ENCODE measurements at regions not wholly inside any gene's neighbourhood (a gene's known extent, or its start where the extent isn't known, plus 50 kb on each side); places are given as distances from the start of the nearest gene placed in this dataset.

DNA sequence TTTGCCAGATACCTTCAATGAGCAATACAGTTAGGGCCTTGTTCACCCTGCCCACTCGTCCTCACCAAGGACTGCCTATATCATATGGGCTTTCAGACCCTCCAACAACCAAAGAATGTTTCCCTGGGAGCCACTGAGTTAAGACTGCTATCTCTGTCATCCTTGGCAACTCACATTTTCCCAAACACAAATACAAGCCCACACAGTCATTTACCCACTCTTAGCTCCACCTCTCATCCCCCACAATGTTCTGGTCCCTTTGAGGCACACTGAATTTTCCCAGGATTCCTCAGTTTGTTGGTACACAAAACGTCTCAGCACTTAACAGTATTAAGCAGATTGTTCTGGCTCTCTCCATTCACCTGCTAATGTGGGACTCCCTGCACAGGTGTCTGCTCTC, 204.6 kb downstream of the TLE3 start:
- no peak for DNase-seq

DNA sequence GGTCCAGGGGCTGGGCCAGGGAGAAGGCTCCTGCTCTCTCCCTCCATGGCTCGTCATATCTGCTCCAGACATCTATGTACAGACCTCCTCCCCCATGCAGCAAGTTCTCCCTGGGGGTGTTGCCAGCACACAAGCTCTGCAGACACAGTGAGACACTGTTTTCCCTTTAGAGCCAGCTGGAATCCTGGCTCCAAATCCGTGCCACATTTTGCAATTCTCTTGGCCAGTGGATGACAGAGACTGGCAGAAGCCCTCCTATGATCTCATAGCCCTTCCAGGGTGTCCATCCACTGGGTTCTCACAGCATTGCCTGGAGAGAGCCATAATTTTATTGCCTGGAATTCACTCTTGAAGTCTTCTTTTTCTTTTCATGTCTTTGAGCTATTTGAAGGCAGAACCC, 203.9 kb downstream of the TLE3 start:
- DNase-seq, result peak in 1 of 2 donors; percentile 19

DNA sequence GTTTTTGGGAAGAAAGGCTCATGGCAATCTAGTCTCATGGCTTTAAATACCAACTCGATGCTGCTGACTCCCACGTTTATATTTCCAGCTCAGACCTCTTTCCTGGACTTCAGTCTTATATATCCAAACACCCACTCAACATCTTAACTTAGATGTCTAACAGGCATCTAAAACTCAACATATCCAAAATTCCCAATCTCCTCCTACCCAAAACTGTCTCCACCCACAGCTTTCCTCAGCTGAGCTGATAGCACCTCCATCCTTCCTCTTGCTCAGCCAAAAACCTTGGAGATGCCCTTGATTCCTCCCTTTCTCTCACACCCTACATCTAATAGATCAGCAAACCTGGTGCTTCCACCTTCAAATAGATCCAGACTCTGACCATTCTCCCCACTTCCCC, 202.5 kb downstream of the TLE3 start:
- DNase-seq, result no peak

DNA sequence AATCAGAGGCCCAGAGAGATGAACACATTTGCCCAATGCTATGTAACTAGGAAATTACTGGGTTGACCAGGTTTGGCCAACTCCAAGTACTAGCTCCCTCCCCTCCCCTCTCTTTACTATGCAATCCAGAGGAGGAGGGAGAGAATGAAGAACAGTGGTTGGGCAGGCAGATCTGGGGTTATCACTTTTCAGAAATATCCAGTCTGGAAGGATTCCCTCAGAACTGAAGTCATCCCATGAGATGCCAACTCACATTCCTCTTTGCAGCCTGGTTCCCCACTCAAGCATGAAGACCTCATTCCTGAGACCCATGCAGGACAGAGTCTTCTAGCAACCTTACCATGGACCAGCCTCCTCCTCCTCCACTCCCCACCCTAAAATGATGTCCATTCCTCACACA, 201.1 kb downstream of the TLE3 start:
- DNase-seq, result no peak

DNA sequence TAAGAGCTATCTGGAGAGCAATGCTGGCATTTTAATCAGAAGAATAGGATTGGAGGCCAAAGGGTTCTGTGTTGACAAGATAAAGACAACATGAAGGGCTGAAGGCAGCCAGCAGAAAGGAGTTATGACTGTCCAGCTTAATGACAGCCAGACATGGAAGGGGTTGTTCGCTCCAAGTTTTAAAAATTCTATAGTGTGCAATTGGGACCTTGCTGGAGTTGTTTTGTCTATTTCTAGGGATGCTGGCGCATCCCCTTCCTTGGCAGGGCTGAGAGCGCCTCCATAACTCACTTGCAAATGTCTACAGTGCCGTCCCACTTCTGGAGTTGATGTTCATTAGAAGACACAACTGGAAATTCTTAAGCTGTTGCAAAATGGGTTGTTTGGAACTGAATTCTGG, 200.7 kb downstream of the TLE3 start:
- no peak for DNase-seq

DNA sequence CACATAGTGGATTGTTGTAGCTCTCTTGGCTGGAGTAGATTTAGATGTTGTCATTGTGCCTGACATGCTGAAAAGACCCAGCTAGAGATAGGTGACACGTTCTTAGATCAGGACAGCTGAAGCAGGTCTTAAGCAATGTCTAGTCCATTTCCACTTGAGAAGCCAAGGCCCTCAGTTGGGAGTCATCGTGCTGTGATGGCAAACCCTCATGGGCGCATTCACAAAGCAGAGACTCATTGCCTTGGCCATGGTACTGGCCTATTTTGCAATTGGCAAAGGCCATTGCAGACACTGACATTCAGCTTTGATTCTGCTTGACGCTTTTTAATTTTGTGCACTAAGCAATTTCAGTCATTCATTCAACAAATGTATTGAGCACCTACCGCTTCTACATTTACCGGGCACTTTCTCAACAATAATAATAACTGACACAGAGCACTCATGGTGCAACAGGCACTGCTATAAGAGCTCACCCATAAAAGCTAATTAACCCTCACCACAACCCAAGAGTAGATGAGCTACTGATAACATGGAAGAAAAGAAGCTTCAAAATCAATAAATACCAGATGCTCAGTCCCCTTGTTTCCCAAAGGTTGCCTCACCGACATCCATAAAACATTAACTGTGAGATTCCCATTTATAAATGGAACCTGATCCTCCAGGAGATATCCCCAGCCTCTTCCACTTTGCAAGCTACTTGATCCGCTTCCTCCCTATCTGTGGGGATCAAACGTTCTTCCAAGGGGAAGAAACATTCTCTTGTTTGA, 200.1 kb downstream of the TLE3 start:
- DNase-seq, result no peak

DNA sequence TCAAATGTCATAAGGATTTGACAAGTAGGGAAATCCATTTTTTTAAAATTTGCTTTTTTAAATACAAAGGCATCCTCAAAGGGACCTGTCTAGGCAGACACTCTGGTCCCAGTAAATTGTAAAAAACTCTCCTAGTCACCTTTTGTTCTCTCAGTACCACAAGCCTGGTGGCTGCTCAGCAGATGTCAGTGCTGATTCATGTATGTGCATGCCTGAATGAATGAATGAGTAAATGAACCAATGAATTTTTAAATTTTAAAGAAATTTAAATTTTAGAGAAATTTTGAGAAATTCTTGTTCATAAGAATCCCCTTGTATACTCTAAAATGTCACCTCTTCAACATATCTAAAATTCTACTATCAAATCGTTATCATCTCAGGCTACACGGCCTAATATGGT, 199.5 kb downstream of the TLE3 start:
- no peak for DNase-seq

DNA sequence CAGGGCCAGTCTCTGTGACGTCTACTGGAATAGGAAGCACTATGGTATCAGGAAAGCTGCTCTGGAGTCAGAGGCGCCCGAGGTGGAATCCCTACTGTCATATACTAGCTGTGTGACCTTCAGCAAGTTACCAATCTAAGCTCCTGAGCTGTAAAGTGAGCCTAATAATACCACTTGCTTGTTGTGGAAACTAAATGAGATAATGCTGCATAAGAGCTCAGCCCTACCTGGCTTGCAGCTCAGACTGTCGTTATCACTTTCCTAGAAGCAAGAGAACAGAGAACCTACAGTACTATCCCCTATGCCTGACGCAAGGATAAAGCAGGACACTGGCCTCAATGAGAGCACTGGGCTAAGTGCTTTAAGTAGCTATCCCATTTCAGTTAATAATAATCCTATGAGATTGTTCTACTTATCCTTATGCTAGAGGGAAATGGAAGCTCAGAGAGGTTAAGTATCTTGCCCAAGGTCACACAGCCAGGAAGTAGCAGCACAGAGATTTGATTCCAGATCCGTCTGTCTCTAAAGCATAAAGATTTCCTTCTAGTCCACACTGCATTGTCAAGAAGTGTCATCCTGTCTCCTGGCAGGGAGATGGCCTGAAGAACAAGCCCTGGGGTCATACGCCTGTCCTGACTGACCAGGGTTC, 195.2 kb downstream of the TLE3 start:
- no peak for DNase-seq

DNA sequence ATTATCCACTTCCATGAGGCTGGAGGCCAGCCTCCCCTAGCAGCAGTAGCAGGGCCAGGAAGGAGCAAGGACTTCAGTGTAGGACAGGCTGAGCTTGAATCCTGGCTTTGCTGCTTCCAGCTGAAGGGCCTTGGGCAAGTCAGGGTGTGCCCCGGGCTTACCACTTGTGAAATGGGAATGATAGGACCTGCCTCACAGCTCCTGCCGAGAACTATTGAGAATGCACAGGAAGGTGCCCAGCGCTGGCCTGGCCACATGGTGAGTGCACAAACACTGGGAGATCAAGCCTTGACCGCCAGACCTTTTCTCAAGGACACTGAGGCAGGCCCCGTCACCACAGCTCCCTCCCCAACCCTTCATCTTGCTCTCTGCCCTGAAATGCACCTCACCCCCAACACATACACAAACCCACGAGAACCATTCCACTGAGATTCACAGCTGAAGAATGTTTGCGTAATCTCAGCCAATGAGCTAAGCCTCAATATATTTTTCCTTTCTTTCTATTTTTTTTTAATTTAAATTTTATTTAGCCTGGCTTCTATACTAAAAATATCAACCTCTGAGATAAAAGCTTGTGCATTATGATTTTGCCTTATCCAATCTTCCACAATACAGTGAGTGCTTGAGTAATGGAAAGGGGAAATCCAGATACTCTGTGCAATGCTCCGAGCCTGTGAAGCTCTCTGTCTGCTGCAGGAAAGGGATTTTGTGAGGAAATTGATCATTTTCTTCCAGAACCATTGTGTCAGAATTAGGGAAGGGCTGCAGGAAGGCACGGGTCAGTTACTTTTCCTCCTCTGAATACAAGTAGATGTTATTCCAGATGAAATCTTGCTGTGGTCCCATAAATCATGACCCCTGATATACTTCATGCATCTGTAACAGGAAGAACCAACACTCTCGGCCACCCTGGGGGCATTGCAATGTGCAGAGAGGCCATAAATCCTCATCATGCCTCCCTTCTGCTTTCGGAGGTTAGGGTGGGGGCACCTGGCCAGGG, 193.9 kb downstream of the TLE3 start:
- DNase-seq, result no peak

DNA sequence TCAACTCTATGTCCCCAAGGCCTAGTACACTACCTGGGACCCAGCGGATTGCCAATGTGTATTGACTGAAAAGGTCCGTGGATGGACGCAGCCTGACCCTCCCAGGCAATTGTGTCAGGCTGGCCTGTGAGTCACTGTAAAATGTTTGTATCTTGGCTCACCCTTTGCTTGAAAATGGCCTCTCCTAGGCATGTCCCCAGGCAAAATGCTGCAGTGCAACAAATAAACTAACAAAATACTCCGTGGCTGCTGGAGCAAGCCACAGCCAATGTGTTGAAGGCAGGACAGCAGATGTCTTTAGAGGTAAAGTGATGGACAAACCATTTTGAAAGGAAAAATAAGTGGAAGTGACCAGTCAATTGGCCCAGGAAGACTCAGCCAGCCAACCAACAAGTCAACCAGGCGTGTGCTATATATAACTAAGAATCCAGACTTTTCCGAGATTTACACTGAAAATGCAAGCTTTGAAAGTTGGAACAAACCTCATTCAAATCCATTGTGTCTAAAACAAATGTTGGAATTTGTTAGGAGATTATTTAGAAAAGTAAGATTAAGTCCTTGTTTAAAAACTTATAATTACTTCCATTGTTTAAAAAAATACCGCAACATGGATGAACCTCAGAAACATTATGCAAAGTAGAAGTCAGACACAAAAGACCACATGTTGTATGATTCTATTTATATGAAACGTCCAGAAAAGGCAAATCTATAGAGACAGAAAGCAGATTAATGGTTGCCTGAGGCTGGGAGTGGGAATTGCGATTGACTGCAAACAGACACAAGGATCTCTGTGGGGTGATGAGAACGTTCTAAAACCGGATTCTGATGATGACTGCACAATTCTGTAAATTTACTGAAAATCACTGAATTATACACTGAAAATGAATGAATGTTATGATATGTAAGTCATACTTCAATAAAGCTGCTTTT, 191.2 kb downstream of the TLE3 start:
- DNase-seq, result no peak

DNA sequence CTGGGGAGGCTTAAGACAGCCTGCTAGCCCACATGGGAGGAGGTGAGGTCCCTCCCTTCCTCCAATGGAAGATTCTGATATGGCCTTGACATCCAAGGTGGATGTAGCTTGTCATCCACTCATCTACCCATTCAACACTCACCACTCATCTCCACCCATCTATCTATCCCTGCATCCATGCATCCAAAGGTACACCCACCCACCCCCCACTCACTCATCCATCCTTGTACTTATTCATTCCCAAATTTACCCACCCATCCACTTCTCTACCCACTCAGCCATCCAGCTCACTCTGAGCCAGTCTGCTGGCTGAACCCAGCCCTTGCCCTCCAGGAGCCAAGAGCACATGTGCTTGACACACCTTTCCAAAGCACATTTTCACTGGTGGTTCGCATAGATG, 189.7 kb downstream of the TLE3 start:
- DNase-seq, result no peak

DNA sequence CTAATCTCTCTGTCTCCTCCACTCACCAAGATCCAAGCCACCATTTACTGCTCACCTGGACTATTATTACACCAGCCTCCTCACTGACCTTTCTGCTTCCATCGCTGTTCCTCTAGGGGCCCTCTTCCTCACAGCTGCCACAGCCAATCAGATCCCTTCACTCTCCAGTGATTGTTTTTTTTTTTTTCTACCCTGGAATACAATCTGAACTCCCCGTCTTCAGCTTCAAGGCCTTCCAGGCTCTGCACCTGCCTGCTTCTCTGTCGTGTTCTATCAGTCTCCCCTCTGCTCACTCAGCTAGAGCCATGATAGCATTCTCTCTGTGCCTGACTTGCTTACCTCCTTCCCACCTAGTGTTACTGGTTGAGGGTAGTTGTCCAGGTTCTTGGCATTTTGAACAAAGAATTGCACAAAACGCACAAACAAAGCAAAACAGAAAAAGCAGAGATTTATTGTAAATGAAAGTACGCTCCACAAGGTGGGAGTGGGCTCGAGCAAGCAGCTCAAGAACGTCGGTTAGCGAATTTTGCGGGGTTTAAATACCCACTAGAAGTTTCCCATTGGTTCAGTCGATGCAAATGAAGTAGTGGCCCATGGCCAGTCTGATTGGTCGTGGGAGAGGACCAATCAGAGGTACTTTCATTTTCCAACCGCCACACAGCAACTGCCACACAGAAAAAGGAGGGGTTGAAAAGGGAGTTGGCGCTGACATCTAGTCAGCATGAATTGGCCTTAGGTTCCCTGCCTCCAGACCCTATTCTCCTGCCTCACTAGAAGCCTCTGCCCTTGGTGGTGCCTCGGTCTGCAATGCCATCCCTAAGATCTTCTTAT, 188.9 kb downstream of the TLE3 start:
- no peak for DNase-seq

DNA sequence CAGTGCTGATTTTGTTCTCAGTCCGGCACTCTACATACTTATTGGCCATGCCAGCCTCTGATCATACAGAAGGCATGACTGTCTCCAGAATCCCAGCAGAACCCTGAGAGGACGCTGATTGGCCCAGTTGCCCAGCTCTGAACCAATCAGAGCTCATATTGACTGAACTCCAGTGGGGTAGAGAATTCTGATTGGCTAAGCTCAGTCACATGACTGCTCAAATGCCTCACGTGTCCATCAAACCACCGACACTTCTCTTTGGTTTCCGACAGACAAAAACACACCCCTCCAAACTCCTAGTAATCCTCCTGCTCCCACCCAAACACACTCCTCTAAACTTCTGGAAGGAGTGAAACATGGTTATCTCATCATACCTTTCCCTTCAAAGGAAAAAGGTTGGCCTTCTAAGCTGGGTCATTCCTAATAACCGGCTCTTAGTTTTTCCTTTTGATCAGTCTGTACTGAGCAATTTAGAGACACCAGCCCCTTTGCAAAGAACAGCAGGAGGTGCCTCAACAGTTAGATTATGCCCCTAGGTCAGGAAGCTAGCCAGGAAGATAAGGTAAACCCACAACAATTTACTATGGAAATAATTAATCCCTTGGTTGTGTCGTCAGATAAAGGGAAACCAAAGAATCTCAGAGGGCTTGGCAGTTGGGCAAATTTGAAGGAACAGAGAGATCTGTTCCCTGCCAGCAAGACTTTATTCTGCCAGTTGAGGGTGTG, 187.8 kb downstream of the TLE3 start:
- DNase-seq, result no peak

DNA sequence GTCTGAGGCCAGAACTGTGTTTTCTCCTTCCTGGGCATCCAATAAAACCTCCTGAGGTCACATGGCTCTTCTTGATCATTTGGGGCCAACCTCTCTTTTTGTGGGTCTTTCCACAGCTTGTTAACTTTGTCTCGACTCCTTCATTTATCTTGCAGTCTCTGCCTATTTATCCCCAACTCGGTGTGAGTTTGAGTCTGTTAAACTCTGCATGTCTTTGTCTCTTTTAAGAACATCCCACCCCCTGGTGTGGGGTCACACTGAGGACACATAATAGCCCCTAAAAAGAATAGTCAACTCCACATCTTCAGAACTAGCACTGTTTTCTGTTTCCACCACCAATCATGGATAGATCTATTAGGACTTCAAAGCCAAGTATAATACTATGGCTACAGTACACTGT, 187.2 kb downstream of the TLE3 start:
- DNase-seq, result no peak

DNA sequence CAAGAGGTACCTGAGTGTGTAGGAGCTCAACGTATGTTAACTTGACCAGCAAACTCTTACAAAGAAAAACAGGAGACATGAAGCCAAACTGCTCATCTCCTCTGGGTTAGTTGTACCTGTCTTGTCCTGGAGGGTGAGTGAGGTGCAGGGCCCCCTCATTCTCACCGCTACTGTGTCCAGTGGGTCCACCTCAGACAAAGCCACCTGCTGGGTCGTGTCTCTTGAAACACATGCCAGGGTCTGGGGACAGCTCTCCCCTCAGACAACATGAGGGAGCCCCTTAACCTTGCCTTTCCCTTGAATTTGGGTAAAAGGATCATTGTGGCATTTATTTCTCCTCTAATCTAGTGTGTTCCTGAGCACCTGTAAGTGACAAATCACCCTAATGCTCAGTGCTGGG, 185.6 kb downstream of the TLE3 start:
- no peak for DNase-seq

DNA sequence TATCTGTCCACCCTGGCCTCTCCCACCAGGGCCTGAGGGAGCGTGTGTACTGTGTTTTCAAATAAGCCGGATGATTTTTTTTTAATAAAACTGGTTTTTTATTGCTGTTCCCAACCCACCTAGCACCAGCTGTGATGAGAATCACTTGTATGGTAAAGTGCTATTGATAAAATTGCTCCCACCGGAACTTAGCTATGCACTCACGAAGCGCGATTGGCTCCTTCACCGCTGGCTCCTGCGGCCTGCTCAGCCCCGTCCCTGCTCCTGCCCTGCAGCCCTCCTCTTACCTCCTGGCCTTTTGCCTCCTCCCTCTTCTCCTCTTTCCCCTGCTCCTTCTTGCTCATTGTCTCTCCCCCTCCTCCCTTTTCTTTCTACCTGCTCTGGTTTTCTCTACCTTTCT, 183.7 kb downstream of the TLE3 start:
- no peak for DNase-seq

DNA sequence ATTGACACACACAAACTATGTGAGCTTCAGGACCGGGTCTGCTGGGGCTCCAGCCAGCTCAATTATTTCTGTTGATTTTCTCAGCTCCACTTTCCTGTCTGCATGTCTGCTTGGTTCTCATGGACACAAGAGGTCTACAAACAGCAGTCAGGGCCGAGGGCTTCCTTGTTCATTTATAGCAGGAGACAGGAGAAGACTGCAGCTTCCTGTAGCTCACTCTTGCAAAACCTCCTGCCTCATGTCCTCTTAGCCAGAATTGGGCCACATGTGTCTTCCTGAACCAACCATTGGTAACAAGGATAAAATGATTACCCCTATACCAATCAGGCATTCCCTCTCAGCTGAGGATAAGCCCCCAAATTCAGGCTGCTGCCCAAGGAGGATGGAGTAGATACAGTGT, 182.8 kb downstream of the TLE3 start:
- DNase-seq, result no peak

DNA sequence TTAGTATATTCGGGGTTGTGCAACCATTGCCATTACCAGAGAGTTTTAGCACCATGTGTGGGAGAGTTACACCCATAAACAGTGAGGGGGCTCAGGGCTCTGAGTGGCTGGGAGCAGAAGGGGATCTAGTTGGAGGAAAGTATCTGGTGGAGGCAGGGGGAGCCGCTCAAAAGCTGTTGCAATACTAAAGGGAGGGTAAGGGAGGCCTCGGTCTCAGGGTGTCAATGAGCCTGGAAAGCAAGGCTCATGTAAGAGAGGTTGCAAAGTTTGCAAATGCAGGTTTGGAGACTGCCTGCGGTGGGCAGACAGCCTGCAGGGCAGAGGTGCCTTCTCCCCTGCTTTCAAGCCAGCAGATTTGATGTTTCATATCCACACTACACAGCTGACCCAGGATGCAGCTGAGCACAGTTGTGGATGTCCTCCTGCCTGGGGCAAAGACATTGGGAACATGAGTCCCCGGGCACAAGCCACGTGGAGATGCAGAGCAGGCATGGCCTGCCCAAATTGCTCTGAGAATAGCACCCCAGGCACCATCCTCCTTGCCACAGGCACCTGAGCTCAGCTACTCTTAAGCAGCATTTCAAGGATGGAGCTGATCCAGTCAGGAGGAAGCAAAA, 181.4 kb downstream of the TLE3 start:
- no peak for DNase-seq

DNA sequence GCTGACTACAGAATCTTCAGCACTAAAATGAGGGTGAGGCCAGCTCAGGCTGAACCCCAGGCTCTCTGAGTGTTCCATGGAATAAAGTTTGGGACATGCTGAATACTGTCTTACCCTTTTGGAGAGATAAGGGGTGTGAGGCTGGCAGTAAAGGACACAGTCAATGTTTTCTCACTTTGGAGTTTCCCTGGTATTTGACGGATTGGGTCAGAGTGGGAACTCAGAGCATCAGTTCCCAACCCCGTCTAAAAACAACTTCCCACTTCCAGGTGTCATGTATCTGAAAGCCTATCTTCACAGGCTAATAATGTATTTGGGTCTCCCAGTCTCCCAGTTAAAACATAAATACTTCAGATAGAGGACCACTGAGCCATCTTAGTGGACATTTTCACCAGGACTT, 180.7 kb downstream of the TLE3 start:
- DNase-seq, result no peak

All from right lung (tissue), 2 donors.